Cardiac fibroblast (primary cell): ENCODE measurements at regions not wholly inside any gene's neighbourhood (a gene's known extent, or its start where the extent isn't known, plus 50 kb on each side); places are given as distances from the start of the nearest gene placed in this dataset.

ENCODE experiments used
- DNase-seq, 2 donors: peaks; one replicate each; pipeline versions ENCODE4 v3.0.0 to v3.0.0-alpha.2; 2010; ENCODE audit warnings: low read depth in 2 of 2
- H3K4me3 ChIP-seq, 2 donors: replicated peaks in 1 of 2; 1 replicate in 1 of 2; 2 replicates in 1 of 2; pipeline ENCODE4 v1.5.1; 2011; ENCODE audit warnings: low read depth in 2 of 2, low read length in 2 of 2, mild to moderate bottlenecking in 2 of 2, moderate library complexity in 1 of 2
- TF ChIP-seq, protein P1 (sequence below): IDR thresholded peaks from one replicate; pipeline ENCODE4 v1.5.1; 2011; ENCODE audit warnings: low read depth, mild to moderate bottlenecking, low read length, inconsistent platforms

GRCh38 chr1:87650306-87650705 lies 321.6 kb downstream of the LMO4 start:
- DNase-seq = no peak
- TF ChIP-seq, protein P1, sequence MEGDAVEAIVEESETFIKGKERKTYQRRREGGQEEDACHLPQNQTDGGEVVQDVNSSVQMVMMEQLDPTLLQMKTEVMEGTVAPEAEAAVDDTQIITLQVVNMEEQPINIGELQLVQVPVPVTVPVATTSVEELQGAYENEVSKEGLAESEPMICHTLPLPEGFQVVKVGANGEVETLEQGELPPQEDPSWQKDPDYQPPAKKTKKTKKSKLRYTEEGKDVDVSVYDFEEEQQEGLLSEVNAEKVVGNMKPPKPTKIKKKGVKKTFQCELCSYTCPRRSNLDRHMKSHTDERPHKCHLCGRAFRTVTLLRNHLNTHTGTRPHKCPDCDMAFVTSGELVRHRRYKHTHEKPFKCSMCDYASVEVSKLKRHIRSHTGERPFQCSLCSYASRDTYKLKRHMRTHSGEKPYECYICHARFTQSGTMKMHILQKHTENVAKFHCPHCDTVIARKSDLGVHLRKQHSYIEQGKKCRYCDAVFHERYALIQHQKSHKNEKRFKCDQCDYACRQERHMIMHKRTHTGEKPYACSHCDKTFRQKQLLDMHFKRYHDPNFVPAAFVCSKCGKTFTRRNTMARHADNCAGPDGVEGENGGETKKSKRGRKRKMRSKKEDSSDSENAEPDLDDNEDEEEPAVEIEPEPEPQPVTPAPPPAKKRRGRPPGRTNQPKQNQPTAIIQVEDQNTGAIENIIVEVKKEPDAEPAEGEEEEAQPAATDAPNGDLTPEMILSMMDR = no peak
- no peak overlapping the region for H3K4me3 ChIP-seq

GRCh38 chr1:87652176-87652575 lies 323.5 kb downstream of the LMO4 start:
- DNase-seq = no peak

DNA sequence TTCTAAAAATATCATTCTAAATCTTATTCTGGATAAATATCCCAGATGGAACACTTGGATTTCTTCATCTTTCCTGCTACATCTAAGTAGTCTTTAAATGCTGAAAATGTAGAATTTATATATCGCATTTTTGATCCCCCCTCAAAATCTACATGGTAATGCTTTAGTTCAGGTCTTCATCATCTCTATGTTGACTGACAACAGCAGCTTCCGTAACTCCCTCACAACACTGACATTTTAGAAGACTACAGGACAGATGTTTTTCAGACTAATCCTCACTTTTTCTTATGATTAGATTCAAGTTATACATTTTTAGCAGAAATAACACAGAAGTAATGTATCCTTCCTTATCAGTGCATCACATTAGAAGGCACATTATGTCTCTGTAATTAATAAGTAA lies 336.5 kb downstream of the LMO4 start:
- TF ChIP-seq, protein P1 = no peak
- no peak for DNase-seq
- H3K4me3 ChIP-seq = no peak overlapping the region

More at GRCh38 chr1:87652176-87652575, 323.5 kb downstream of the LMO4 start:
- H3K4me3 ChIP-seq = no peak overlapping the region
- TF ChIP-seq, protein P1 = no peak

DNA sequence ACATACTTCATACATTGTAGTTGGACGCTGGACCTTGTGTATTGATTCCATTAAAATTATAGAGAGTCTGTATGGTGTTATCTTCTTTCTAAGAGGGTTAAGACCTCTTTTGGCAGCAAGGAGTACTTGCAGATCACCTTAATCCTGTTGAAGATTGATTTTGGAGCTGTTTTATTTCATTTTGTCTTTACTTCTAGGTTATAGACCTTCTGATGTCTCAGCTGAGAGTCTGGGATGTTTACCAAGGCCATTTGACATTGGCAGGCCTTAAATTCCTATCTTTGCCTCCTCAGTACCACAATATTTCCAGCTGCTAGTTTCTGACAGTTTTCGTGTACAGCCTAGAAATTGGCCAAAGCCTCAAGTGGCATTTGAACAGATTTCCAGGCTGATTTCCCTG lies 338.0 kb downstream of the LMO4 start:
- no peak for DNase-seq
- no peak overlapping the region for H3K4me3 ChIP-seq
- TF ChIP-seq, protein P1 = no peak

- H3K4me3 ChIP-seq = no peak overlapping the region
Measured at GRCh38 chr1:87669674-87670073, 341.0 kb downstream of the LMO4 start.

GRCh38 chr1:87673309-87673708 lies 344.6 kb downstream of the LMO4 start:
- H3K4me3 ChIP-seq = no peak overlapping the region

More at GRCh38 chr1:87669674-87670073, 341.0 kb downstream of the LMO4 start:
- TF ChIP-seq, protein P1 = no peak
- DNase-seq = no peak

More at GRCh38 chr1:87673309-87673708, 344.6 kb downstream of the LMO4 start:
- no peak for DNase-seq
- TF ChIP-seq, protein P1 = no peak
